HG02571 (cell line): ENCODE measurements at regions not wholly inside any gene's neighbourhood (a gene's known extent, or its start where the extent isn't known, plus 50 kb on each side); places are given as distances from the start of the nearest gene placed in this dataset.

Experiments used
- ATAC-seq: cut with Tn5 transposase; IDR thresholded peaks from one replicate; pipeline ENCODE4 v1.9.1; 2021; ENCODE audit warnings: mild to moderate bottlenecking, moderate library complexity; ENCODE audit not compliant: unreplicated experiment

DNA sequence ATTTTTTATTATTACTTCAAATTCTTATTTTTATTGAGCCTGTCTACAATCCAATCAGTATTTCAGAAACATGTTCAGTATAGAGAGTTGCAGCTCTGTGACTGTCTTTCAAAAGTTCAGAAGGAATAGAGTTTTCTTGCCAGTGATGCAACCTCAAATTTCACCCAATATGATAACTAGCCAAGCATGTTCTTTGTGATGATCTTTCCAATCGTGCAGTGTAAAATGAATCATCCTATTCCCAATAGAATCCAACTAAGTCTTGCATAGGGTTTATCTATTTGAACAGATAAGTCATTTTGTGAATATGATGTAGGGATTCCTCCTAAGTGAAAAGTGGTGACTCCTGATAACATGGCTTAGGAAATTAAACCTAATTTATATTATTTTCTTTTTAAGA is 937.8 kb downstream of the KCNJ2 start:
- ATAC-seq, result no peak

DNA sequence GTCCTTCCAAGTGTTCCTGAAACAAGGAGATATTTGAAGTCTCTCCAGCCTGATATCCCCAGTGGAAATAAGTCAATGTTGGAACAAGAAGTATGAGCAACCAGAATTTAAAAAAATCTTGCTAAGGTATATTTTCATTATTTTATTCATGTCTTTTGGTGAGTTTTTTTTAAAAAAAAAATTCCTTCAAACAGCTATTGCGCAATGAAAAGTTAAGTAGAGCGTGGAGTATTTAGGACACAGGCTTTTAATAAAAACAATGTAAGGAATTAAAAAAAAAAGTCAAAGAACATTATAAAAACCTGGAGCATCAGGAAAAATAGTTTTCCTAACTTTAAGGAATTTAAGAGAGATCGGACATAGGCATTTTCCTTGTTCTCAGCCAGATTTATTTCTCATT is 940.4 kb downstream of the KCNJ2 start:
- no peak for ATAC-seq

DNA sequence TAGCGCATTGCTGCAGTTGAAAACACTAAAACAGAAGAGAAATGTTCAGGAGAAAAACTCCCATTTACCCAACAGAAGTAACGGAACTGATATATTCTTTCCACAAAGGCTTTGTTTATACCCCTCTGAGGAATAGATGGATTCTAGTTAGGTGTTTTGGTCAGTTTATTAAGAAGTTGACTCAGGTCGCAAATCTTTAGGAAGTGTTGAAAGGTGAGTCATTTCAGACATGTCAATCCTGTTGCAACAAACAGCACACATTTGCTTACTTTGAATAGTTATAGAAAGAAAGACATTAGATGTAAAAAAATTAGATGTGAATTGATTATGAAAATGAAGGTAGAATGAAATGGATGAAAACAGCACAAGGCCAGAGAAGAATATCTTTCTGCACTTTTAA is 941.0 kb downstream of the KCNJ2 start:
- no peak for ATAC-seq

DNA sequence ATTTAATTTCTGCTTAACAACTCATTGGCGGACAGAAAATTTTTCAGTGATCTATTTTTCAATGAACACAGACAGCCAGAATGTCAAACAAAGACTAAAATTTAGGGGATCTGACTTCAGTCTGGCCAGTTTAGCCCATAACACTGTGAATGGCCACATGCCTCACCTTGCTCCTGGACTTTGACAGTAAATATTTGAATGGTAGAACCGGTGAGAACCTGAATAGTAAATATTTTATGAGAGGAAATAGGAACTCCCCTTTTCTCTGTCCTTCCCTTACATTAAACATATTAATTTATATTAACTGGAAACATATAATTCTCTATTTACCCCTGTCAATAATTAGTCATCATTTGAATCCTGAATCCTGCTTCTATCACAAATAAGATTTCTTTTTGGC is 942.1 kb downstream of the KCNJ2 start:
- ATAC-seq, result no peak

DNA sequence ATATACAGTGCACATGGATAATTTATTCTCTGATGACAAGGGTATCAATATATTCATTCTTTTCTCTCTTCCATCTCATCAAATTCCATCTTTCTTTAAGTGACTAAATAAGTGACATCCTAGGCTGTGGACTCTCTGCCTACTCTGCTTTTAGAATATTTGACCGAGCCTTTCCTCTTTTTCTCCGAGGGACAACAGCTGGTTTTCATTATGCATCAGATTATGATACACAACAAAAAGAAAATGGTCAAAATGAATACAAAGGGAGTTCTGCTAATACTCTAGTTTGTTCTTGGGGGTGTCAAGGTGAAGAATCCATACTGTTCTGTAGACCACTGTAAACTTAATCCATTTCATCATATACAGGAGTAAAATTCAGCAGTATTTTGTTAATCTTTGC is 942.6 kb downstream of the KCNJ2 start:
- no peak for ATAC-seq

DNA sequence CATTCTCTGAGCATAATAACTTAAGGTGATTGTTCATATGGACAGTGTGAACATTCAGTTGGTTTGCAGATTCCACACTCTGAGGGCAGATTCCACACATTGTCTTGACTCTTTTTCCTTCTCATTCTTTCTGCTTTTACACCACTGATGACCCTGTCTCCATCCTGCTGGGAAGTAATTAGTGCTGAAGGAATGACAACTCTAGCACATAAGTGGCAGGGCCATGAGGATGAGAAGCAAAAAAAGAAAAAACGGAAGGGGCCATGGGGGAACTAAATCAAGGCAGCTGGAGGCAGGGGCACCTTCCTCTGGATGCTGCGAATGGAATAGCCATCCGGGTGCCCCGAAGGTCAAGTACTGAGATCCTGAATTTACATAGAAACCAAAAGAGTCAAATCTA is 944.0 kb downstream of the KCNJ2 start:
- no peak for ATAC-seq

DNA sequence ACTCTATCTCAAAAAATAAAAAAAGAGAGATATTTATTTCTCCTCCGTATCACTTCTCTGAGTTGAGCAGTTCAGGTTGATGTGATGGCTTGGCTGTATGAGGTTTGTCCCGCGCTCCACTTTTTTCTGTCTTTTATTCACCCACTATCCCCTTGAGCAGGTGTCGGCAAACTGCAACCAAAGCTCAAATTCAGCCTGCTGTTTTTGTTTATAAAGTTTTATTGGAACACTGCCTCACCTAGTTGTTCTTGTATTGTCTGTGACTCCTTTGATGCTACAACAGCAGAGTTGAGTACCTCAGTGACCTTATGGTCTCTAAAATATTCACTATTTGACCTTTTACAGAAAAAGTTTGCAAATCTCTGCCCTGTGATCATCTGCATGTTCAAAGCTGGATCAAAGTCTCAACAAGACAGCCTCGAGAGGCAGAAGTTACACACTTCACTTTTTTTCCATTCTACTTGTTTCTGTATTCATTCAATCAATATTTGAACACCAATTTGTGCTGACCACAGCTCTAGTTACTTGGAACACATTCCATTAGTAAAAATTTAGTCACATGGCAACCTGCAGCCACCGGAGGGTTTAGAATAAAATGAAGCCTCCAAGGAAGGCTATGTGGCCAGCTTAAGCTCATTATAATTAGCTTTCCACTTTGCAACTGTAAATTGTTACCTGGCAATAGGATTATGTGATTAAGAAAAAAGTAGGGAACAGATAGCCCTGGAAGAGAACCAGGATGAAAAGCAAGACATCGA is 945.8 kb downstream of the KCNJ2 start:
- no peak for ATAC-seq

DNA sequence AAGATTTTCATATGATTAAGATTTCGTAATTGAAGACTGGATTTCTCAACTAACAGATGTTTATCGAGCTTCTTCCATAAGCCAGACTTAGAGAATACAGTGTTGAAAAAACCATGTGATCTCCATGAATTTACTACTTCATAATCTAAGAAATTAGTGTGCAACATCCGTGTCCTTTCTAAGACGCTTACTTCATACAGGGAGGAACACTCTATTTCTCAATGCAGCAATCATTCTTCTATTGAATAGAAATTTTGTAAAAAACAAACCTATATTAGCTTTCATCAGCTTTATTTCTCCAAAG is 946.3 kb downstream of the KCNJ2 start:
- ATAC-seq, result no peak

DNA sequence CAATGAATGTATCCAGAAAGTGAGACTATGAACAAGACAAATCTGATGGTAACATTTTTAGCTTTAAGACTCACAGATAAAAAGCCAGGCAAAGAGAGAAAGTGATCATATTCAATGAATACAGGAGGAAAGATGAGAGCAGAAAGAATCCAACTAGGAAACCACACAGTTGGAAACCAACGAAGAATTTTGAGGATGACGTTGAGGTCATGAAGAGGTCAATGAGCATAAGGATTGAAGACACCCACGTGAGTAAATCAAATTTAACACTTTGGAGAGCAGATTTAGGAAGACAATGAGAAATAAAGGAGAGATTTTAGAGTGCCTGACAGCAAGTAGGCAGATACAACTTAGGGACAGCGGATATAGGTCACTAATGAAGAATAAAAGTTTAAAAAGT is 948.1 kb downstream of the KCNJ2 start:
- ATAC-seq, result no peak

DNA sequence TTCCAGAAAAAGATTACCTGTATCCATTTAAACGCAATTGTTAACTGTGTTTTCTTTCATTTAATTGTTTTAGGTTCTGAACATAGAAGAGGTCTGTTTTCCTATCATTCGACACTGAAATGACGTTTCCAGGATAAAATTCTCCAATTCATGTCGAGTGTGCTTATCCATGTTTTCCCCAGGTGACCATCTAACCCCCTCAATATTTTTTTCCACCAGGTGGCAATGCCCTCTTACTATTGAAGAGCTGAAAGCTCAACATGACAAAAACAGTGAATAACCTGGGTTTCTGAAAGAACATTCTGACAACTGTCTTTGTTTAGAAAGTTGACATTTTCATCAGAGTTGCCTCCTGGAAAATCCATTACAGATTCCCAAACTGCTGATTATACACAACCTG is 948.7 kb downstream of the KCNJ2 start:
- no peak for ATAC-seq

DNA sequence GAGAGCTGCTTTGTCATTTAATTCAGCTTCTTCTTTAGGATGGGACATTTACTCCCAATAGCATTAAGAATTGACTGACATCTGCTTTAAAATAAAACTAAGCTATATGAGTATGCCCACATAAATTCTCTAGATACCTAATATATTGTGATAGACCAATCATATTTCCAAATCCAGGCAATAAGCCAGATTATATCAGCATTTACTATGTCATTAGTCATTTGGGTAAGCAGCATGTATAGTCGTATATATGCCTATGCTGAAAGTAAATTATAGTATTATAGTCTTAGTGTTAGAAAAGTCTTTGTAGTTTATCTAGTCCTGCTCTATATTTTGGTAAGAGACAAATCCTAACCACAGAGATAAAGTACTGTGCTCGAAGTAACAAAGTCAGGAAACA is 958.1 kb downstream of the KCNJ2 start:
- ATAC-seq, result no peak

DNA sequence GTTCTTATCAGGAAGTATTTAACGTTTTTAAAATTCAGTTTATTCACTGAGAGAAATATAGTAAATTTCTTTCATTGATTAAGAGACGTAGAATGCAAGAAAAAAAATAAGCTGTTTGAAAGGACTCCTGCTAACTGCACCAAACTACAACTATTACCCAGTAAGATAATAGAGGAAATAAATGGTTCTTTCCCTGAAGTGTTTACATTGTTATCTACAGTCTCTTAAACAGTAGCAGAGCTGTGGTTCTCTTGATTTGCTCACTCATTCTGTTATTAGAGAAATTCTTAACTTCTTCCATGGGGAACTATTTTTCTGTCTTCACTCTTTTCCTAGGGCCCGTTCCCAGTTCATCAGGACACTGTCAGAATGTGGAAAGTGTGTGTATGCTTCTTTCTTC is 973.0 kb downstream of the KCNJ2 start:
- ATAC-seq, result no peak

DNA sequence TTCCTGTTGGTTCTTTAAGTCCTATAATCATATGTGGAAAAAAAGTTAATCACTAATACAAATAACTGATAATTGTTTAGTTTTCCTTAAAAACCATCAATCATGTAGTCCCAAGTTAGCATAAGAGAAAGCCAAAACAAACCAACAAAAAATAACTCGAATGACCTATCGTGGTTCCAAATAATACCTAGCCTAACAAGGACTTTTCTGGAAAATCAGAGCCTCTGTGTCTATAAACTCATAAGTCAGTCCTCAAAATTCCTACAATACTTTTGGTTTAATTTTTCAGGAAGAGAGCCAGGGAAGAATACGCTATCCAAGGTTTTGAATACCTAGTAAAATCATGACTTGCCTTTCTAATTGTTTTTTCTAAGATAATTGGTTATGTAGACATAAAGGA is 975.3 kb upstream of the SOX9 start:
- ATAC-seq, result no peak

DNA sequence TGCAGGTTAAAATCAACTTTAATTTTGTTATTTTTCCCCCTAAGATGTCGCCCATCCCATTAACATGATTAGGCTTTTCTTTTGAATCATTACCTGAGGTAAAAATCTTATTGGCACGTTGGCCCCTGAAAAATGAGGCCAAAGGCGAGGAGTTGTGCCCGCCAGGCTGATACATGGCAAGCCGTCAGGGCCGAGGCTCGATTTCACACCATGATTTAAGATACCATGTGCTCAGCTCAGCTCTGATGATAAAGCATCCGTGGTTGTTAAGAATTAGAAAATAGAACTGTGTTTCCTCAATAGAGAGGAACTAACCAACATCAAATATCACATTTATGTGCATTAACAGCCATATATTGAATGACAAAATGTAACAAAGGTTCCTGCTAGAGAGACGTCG is 972.9 kb upstream of the SOX9 start:
- no peak for ATAC-seq

DNA sequence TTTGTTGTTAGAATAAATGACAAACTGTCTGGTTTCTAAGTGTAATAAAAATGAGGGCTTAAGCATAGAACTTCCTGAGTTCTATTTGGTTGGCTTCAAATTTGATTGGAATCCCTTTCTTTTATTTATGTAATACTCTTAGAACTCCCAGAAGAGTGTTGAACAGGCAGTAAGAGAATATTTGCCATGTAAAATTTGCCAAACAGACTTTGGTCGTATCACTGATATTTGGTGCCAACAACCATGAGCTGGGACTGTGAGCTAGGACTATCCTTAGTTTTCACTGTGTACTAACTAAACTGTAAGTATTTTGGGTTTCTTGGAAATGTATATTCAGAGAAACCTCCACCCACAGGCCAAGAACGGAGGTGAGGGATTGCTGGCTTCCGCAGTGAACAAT is 971.2 kb upstream of the SOX9 start:
- ATAC-seq, result no peak

DNA sequence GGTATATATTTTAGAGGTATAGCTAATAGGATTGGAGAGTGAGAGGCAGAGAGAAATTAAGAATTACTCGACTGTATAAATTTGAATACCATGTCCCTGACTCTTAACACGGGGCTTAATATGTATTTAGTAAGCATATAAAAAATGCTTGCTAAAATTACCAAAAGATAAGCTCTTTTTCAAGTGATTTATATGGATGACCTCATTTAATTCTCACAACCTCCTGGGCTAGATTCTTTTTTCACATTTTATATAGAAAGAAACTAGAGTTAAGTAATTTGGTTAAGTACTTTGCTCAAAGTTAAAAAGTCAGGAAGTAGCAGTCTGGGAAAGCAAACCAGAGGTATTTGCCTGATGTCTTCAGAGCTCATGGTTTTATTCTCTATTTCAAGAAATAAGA is 963.5 kb upstream of the SOX9 start:
- ATAC-seq, result no peak

DNA sequence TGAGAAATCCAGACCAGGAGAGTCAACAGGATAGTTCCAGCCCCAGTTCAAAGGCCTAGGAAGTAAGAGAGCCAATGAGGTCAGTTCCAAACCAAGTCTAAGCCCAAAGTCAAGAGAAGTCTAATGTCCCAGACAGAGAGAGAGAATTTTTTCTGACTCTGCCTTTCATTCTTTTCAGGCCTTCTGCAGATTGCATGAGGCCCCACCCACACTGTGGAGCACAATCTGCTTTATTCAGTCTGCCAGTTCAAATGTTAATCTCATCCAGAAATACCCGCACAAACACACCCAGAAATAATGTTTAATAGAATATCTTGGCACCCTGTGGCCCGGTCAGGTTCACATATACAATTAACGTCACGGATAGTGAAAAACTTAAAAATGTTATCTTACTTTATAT is 962.4 kb upstream of the SOX9 start:
- ATAC-seq, result no peak

DNA sequence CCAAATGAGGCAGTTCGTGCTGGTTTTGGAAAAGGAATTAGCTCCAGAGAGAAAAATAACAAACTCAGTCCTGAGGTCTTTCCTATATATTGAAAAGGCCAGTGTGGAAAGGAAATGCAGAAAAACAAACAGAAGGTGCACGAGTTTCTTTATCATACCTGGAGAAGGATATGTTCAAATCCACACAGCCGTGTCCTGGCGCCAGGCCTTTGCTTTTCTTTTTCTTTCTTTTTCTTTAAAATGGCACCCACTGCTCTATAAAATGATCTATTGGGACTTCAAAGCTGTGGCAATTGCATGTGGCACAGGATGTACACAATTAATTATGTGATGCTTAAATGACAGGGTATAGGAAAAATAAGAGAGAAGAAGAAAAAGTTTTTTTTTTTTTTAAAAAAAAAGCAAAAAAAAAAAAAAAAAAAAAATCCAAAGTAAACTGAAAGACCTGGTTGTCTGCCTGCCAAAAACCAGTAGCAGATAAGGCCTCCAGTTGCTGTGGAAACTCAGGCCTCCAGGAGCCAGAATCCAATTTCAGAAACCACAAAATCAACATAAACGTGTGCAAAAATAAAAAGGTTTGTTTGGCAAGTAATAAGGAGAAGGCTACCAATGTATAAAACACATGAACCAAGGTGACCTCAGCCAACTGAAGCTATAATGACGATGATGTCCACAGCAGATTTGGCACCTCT is 957.6 kb upstream of the SOX9 start:
- ATAC-seq, result no peak

DNA sequence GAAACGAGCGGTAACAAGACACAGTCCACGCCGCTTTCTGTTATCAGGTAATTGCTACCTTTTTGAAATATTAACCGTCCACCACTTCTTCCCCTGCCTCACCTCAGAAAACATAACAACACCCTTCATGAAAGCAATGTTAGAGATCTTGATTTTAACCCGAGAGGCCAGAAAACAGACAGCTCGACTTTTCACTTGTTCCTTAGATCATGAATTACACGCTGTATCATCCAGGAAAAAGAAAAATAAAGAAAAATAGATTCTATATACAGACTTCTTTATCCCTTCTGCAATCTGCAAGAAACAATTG is 957.1 kb upstream of the SOX9 start:
- ATAC-seq, result no peak

DNA sequence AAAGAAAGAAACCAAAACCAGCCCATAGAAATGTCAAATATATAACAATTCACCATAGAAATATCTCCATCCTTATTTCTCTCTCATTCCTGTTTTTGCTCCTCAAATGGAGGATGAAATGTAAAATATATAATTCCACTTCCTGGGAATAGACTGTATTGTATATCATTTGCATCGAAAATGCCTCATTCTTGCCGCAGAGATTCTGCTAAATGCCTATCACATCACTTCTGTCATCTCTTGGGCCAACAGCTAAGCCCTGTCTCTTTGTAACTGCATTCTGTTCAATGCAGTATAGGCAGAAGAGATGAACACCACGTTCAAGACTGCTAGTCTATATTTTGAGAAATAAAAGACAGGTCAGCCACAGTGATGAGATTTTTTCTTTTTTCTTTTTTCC is 956.3 kb upstream of the SOX9 start:
- ATAC-seq, result no peak

DNA sequence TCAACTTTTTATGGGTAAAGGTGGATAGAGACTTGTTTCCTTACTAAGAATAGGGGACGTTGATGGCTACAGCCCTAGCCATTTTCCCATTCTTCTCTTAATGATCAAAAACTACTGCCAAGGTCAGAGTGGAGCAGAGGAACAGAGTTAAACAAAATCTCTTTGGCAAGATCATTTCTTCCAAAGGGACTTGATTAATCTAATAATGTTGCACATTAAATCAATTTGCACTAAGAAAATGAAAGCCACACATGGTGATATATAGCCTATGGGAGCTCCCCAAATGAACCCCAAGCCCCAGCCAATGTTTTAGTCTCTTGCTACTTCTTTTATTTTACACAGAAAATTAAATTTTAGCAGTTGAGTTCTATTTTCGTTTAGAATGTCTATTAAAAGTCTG is 954.5 kb upstream of the SOX9 start:
- no peak for ATAC-seq

DNA sequence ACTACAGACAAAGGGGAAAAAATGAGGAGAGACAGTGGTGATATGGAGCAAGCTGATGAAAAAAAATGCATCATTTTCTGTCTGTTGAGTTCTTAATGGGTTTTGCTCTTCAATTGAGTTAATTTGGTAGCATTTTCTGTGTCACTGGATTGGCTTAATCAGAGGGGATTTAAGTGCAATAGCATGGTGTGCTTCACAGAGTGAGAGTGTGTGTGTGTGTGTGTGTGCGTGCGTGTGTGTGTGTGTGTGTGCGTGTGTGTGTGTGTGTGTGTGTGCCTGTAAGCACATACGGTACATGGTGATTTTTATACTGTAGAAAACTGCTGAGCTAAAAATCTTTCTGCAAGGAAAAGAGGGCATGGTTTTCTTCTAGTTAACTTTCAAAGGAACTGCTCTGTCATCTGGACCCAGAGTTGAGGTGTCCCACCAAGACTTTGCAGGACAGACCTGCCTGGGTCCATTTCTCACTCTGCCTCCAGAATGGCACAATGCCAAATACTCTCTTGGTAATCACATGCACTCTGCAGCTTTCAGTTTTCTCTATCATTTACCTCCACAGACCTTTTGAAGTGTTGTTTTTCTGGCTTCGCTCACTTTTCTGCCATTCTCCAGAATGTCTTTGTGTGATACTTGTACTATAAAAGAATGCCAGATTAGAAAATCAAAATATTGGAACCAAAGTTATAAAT is 952.6 kb upstream of the SOX9 start:
- no peak for ATAC-seq

DNA sequence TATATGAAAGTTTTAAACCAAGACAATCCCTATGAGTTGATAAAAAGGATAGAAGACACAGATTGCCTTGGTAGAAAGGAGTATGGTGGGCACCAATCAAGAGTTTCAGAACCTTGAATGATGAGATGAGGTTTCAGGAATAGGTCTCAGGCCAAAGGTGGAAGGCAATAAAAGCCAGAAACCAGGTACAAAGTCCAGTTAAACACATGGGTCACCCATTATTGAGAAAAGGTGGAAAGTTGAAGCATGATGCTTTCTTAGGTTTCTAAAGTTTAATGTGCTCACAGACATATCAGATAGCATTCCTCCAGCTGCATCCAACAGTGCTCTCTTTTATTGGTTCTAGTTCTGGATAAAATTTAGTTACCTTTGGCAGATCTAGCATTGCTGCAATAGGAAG is 950.8 kb upstream of the SOX9 start:
- ATAC-seq, result no peak
